ENCODE measurements at regions not wholly inside any gene's neighbourhood (a gene's known extent, or its start where the extent isn't known, plus 50 kb on each side); places are given as distances from the start of the nearest gene placed in this dataset.

DNA sequence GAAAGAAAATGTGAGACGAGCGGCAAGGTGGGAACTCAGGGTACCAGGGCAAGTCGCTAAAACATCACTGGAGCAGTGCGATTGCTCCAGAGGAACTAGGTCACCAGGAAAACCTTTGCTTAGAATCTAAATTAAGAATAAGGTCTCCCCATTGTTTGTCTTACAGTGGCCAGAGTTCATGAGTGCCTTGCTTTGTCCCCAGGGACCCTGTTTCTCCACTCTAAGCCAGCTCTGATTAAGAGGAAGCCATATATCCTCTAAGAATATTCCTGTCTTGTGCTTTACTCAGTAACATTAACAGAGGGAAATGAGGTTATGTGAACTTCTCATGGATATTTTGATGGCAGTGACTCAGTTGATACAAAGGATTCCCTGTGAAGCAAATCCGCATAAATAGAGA lies 305.8 kb downstream of the CD83 start:
- TF ChIP-seq CTCF (IDR thresholded peaks at IDR 0.05) (no peak), EP300 (IDR thresholded peaks at IDR 0.05) (no peak), POLR2A (IDR thresholded peaks at IDR 0.05) (no peak)
